HT1080 (cell line): ENCODE measurements at regions not wholly inside any gene's neighbourhood (a gene's known extent, or its start where the extent isn't known, plus 50 kb on each side); places are given as distances from the start of the nearest gene placed in this dataset.

Source experiments
- DNase-seq: peaks from one replicate; pipeline ENCODE4 v3.0.0-alpha.2; 2015; ENCODE audit warnings: low read depth

DNA sequence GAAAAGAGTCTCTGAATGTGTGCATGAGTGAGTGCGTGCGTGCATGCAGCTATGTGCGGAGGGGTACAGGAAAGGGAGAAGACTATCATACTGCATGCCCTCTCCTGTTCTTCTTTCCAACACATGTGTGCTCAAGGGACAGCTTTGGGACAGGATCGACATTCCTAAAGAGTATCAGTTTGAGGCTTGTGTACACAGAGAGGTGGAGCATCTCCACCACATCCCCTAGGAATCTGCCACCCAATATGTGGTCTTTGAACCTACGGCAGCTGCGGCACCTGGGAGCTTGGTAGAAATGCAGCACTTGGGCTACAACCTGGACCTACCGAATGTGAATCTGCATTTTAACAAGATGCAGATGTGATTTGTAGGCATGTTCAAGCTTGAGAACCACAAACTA, 132.3 kb upstream of the GLRA1 start:
- DNase-seq, result no peak

DNA sequence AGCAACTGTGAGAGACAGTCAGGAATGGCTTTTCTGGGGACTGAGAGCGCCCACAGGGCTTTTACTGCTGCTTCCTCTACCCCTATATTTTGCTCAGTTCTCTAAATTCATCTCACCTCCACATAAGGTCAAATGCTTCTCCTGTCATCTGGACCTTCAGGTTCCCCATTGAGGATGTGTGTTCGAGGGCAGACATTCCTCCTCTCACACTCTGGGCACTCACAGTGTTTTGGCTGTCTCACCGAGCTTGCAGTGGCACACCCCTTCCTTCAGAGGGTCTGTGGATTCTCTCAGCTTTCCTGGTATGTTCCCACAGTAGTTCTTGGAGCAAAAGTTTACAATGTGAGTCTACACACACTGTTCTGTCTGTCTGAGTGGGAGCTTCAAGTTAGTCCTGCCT, 127.8 kb upstream of the GLRA1 start:
- DNase-seq, result no peak

DNA sequence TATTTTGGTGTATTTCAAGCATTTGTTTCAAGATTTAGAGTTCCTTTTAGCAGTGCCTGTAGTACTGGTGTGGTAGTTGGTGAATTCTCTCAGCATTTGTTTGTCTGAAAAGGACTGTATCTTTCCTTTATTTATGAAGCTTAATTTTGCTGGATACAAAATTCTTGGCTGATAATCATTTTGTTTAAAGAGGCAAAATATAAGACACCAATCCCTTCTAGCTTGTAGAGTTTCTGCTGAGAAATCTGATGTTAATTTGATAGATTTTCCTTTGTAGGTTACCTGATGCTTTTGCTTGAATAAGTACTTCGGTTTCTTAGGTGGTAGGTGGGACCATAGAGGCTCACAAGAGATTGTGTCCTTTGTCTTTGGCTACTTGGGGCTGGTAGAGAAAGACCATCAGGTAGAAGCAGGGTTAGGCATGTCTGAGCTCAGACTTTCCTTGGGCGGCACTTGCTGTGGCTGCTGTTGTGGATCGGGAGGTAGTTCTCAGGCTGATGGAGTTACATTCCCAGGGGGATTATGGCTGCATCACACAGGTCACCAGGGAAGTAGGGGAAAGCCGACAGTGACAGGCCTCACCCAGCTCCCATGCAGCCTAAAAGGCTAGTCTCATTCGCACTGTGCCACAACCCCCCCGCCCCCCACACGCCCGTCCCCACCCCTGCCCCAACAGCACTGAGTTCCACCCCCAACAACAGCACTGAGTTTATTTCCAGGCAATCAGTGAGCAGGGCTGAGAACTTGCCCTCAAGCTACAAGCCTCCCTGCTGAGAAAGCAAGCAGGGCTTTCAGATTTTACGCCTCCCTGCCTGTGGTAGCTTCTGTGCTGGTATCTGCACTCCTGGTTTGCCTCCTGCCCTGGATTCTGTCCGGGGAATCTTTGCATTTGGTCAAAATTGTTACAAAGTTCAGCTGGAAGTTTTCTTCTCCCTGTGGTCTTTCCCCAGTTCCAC, 127.1 kb upstream of the GLRA1 start:
- DNase-seq, result no peak

DNA sequence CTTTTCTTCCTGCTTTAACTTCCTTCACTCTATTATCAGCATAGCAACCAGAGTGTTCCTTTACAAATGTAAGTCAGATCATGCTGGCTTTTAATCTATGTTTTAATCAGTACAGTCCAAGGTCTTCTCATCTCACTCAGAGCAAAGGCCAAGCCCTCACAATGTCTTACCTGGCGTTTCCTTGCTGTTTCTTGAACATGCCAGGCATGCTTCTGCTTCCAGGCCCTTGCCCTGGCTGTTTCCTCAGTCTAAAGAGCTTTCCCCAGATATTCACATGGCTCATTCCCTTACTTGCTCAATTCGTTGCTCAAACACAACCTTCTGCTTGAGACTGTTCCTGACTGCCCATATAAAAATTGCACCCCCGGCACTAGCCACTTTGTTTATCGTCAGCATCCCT, 121.7 kb upstream of the GLRA1 start:
- DNase-seq, result no peak

DNA sequence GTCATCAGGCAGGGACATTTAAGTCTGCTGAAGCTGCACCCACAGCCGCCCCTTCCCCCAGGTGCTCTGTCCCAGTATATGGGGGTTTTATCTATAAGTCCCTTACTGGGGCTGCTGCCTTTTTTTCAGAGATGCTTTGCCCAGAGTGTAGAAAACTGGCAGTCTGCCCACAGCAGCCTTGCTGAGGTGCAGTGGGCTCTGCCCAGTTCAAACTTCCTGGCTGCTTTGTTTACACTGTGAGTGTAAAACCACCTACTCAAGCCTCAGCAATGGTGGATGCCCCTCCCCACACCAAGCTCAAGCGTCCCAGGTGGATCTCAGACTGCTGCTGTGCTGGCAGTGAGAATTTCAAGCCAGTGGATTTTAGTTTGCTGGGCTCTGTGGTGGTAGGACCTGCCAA, 114.2 kb upstream of the GLRA1 start:
- DNase-seq, result peak; percentile 10

DNA sequence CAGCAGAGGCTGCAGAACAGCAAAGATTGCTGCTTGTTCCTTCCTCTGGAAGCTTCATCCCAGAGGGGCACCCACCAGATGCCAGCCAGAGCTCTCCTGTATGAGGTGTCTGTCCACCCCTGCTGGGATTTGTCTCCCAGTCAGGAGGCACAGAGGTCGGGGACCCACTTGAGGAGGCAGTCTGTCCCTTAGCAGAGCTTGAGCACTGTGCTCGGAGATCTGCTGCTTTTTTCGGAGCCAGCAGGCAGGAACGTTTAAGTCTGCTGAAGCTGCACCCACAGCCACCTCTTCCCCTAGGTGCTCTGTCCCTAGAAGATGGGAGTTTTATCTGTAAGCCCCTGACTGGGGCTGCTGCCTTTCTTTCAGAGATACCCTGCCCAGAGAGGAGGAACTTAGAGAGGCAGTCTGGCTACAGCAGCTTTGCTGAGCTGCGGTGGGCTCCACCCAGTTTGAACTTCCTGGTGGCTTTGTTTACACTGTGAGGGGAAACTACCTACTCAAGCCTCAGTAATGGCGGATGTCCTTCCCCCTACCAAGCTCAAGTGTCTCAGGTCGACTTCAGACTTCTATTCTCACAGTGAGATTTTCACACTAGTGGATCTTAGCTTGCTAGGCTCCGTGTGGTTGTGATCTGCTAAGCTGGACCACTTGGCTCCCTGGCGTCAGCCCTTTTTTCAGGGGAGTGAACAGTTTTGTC, 101.8 kb upstream of the GLRA1 start:
- peak; percentile 8 for DNase-seq

DNA sequence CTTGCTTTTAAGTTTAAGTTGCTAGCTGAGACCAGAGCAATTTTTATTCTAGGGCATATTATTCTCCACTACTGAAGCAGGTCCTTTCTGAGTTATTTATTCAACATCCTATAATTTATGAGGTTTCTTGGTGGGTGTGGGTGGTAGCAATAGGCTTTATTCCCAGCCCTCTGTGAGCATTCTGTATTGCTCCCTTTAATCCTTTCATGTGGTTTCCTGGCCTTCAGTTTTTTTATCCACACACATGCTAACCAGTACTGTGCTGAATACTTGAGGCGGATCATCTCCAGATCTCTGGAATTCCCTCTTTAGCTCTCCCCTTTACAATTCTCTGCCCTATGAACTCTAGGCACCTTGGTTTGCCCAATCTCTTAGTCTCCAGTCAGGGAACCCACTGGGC, 91.8 kb upstream of the GLRA1 start:
- DNase-seq, result no peak

DNA sequence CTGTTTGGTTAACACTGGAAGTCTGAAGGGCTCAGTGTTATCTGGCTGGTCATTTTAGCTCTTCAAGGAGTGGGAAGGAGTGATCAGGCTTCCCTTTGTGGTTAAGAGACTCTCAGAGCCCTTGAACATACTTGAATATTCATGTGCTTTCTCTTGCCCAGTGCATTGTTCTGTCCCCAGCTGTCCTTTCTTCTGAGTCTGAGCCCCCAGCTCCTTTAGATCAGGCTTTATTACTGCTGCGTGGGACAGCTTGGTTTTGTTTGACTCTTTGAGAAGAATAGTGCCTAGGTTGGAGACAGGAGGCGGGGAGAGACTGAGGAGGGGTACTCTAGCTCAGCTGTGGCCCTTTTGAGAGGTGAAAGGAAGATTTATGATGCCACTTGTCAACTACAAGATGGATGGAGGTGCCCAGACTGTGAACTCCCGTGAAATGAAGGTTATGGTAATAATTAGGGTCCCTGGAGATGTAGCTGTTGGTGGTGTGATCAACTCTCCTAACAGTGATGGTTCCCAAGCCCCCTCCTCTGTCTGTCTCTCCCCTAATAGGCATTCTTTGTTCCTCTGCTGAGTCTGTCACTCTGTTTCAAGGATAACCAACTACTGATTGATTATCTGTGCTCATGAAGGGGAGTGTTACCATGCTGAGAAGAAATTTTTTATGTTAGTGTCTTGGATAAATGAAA, 83.1 kb upstream of the GLRA1 start:
- DNase-seq, result no peak

DNA sequence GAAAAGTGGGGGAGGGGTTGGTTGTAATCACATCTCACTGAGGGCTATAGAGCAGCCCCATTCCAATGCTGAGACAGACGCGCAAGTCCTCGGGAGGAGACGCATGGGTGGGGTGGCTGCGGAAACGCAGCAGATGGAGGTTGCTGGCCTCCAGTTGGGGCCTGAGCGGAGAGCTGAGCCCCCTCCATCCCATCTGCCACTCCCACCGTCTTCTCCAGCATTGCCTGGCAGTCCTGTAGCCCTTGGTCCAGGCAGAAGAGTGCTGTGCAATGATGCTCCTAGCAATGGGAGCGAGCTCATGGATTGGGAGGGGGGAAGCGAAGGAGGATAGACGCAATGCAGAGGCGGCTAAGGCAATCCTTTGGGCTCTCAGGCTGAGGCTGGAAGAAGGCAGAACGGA, 79.4 kb upstream of the GLRA1 start:
- no peak for DNase-seq
